ENCODE measurements at regions not wholly inside any gene's neighbourhood (a gene's known extent, or its start where the extent isn't known, plus 50 kb on each side); places are given as distances from the start of the nearest gene placed in this dataset.
A peak's percentile ranks its signal among the peaks of the same experiment; 100 is the strongest.

DNA sequence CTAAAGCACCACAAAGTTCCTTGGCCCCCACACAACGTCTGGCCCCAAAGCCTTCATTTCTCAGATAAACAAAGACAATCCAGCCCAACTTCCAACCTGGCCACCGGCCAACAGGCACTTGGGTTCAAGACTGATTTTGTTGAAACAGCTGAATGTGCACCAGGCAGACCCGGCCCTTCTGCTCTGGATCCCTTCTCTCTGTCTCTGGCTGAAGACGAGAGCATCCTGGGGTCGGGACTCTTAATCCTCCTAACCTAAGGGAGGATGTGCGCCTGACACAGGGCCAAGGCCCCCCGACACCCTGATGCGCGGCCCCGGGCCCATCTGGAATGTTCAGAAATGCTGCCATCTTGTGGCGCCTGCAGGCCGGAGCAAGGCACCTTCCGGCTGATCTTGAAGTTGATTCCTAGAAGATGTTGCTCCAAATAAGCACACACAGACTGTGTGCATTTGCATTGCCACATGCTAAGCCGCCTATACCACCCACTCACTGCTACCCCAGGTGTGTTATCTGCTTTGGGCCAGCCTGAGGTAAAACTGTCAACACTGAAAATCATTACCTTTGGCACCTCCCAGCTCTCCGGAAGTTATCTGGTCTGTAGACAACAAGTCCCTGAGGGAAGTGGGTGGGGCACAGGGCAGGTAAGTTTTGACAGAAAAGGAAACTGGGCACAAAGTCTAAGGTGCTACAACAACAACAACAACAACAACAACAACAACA is 98.4 kb upstream of the HABP2 start:
- peak in 3 of 4 donors; percentile 14 to 31 (median 20) for DNase-seq (ENCODE audit: low read depth in 4 of 4, low spot score in 3 of 4)

DNA sequence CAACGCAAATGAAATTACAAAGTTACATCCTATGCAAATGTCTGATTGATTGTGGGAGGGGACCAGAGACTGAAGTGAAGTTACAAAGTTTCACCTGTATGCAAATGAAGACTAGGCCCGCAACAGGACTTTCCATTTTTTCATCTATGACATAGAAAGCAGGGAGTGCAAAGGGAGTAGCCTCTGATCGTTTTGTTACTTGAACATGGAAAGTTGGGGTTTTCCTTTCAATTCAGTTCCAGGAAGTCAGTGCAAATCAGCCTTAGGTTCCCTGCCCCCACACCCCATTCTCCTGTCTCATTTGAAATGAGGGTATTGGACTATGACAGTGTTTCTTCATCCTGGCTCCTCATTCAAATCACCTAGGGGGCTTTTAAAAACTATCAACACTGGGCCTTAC is 96.9 kb upstream of the HABP2 start:
- DNase-seq (ENCODE audit: low read depth in 4 of 4, low spot score in 3 of 4): no peak

DNA sequence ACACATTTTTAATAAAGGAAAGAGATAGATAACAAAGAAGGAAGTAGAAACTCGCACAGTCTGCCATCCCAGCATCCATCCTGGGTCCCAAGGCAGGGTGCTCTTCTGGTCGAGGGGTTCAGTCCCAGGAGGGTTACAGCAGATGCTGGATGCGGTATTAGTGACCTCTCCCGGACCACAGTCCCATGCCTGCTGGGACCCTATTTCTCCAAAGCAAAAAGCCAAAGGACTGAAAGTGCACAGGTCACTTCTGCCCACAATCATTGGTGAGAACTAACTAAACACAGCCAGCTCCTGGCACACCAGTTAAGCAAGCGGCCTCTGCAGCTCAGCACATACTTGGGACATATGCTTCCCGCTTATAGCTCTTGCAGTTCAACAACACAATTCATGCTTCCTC is 96.1 kb upstream of the HABP2 start:
- no peak for DNase-seq (ENCODE audit: low read depth in 4 of 4, low spot score in 3 of 4)

DNA sequence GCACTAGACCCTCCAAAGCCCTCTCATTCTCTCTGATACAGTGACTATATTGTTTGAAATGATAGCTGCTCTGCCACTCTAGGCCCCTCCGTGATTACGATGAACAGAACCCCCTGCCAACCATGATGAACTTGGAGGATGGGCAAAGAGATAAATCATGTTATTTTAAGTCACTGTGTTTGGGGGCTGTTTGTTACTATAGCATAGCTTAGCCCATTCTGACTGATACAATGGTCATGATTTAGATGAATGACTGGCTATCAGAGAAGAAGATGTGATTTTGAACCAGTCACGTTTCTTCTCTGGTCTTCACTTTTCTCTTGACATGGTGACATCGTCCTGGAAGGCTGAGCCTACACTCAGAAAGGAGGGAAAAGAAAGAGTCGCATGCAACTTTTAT is 95.4 kb upstream of the HABP2 start:
- no peak for DNase-seq (ENCODE audit: low read depth in 4 of 4, low spot score in 3 of 4)

DNA sequence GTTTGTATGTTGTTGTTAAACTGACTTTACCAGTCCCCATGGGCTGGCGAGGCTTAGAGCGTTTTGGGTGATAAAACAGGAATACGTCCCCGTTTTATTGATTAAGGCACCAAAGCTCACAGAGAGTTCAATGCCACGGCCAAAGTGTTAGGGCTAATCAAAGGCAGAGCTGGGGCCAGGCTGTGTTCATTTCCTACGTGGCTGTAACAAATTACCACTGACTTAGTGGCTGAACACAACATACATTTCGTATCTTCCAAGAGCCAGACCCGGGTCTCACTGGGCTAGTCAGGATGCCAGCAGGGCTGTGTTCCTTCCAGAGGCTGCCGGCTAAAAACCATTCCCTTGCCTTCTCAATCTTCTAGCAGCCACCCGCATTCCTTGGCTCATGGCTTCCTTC is 94.4 kb upstream of the HABP2 start:
- DNase-seq (ENCODE audit: low read depth in 4 of 4, low spot score in 3 of 4): no peak

DNA sequence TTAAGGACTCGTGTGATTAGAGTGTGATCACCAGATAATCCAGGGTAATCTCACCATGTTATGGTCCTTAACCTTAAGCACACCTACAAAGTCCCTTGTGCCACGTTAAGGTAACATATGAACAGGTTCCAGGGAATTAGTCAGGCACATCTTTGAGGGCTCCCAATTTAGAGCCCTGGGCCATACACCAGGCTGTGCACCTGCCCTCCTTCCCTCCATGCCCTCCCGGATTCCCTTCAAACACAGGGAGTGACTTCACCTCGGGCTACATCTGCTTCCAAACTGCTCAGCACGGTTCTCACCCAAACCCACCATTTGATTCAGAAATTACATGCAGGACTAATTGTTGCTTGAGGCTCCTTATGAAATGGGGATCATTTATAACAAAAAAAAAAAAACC is 93.9 kb upstream of the HABP2 start:
- no peak for DNase-seq (ENCODE audit: low read depth in 4 of 4, low spot score in 3 of 4)

DNA sequence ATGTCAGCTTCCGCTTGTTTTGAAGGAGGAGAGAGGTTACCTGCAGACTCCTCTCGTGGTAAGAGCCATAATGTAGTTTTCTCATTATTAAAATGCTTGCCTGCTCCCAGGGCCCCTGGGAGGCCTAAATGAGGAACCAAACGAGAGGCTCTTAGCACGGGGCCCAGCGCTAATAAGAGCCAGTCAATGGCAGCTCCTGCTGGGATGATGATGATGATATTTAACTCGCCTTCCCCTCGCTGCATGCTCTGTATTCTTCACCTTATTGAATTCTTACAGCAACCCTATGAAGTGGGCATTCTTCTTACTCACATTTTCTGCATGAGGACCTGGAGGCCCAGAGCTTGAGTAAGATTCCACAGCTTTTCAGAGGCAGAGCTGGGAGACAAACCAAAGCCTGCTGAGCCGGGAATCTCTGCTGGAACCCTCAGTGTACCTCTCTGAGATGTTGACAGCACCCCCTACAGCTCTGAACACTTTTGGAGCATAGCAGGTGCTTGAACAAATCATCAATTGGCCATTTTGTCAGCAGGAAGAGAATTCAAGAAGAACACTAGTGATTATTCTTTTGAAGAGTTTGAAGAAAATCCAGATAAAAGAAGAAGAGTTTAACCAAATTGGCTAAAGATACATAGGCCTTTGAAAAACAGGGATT is 93.1 kb upstream of the HABP2 start:
- no peak for DNase-seq (ENCODE audit: low read depth in 4 of 4, low spot score in 3 of 4)

DNA sequence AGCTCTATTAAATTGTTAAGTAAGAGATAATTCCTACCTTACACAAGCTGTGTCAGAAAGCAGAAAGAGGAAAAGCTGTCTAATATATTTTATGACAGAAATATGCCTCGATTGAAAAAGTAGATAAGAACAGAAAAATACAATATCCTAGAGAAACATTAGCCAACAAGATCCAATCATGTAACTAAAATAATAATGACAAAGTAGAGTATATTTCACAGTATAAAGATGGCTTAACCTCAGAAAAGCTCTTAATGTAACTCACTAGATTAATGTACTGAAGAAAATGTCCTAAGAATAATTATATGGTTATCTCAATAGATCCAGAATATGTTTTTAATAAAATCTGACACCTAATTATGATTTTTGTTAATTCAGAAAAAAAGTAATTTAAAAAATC is 89.8 kb upstream of the HABP2 start:
- no peak for DNase-seq (ENCODE audit: low read depth in 4 of 4, low spot score in 3 of 4)

DNA sequence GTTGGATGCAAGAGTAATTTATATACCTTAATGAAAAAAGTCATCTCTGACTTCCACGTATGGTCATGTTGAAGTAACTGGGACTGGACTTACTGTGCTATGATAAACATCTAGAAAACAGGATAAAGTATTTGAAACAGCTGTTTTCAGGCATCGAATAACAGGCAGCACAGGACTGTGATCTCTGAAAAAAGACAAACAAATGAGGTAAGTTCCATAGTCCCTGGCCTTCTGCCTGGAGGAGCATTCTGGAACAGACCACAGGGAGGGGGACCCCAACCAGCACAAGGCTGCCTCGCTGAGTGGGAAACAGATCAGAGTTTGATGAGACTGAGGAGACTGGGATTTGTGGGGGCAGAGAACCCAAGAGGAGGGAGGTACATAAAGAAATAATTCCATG is 89.1 kb upstream of the HABP2 start:
- no peak for DNase-seq (ENCODE audit: low read depth in 4 of 4, low spot score in 3 of 4)

DNA sequence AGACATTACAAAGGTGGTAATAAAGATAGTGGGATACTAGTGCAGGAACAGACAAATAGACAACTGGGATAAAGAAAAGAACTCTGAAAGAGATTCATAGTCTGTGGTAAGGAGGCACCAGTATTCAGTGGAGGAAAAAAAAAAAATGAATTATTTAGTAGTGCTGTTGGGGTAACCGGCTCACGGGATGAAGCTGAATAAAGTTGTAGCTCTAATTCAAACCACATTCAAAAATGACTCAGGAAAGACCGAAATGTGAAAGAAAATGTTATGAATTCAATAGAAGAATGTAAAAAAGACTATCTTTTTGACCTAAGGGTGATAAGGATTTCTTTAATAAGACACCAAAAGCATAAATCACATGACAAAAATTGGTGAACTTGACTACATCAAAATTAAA is 83.1 kb upstream of the HABP2 start:
- no peak for DNase-seq (ENCODE audit: low read depth in 4 of 4, low spot score in 3 of 4)

DNA sequence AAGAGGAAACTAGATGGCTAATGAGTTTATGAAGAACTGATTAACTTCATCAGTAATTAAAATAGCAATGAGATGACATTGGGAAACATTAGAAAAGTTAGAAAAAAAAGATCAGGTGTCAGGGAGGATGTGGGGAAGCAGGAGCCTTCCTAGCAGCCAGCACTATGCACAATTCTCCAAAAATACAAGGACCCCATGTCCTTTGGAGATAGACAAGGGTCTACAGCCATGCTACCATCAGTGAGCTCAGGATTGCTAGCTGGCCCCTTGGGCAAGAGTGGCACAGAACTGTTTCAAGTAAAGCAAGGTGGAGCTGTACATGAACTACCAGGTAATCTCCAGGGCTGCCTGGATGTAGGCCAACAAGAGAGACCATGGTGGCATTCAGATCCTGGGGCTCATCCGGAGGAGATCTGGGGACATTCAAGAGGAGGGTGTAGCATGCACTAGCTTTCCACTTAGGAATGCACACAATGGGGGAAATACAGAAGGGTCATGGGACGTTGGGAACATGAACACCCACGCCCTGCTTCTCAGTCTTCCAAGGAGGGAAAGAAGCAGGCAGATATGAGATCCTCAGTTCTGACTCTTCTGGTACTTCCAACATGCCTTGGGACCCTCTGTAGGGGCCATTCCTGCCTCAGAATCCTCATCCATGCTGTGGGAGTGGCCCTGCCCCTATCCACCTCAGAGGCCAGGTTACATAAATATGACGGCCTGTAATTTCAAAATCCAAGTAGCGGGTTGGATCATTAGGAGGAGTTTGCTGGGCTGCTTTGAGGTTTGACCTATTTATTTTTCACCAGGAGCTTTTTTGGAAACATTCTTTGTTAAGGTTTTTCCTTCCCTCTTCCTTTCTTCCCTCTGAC is 82.2 kb upstream of the HABP2 start:
- DNase-seq (ENCODE audit: low read depth in 4 of 4, low spot score in 3 of 4): no peak

DNA sequence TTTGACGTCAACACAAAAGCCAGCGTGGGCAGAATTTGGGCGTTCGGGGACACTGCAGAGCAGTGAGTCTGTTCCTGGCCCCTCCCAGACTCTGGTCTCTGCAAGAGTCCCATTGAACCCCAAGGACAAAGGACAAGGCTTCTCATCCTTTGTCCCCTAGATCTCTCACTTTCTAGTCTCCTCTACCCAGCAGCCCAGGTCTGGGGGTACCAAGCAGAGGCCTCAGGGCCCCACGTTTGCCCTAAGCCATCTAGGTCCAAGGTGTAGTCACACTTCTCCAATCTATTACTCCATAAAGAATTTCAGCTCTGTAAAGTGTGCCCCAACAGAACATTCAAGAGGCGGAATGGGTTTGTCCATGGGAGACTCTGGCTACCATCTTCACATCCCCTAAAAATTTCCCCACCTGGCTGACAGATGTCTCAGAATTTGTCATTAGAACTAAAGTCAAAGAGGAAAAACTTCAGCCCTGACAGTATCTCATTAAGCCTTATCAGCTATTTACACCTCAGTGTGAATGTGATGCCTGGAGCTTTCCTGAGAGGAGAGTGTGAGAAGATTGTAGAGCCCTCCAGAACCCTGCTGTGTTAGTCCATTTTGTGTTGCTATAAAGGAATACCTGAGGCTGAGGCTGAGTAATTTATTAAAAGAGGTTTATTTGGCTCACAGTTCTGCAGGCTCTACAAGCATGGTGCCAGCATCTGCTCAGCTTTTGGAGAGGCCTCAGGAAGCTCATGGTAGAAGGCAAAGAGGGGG is 81.4 kb upstream of the HABP2 start:
- no peak for DNase-seq (ENCODE audit: low read depth in 4 of 4, low spot score in 3 of 4)

DNA sequence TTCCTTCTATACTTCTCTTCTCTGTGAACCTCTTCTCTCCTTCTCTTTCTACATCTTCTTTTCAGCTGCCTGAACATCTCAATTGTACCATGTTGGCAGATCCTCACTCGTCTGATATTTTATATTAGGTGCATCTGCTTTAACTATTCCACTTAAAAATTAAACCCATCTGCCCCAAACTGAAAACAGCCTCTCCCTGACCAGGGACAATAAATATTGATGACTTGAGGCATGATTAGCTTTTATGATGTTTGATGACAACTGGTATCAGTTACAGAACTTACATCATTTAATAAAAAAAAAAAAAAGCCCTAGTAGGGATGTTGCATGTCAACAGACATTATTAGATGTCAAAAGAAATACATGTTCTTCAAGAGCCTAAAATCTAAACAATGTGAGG is 79.8 kb upstream of the HABP2 start:
- DNase-seq (ENCODE audit: low read depth in 4 of 4, low spot score in 3 of 4): no peak

DNA sequence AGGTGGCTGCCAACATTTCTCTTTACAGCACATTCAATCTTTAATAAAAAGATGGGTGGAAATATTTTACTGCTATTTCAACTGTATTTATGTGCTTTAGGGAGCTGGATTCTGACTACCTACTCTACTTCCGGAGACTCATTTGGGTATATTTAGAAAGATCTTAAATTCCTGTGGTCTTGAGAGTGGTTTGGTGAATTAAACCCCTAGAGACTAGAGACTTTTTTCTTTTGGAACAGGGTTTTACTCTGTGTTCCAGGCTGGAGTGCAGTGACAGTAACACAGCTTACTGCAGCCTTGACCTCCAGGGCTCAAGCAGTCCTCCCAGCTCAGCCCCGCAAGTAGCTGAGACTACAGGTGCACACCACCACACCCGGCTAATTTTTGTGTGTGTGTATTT is 79.0 kb upstream of the HABP2 start:
- no peak for DNase-seq (ENCODE audit: low read depth in 4 of 4, low spot score in 3 of 4)

DNA sequence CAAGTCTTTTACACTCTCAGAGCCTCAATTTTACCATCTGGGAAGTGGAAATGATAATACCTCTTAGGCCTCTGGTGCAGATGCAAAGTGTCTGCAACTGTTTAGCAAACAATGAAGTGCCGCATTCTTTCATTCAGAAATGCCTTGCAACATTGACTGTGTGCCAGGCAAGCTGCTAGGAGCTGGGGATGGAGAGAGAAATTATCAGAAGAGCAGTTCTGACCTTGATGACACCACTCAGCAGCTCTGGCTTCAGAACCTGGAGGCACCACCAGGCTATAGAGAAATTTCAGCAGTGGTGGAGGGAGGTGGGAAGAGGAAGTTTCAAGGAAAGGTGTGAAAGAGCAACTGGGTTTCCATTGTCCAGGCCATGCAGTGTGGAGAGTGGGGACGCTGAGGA is 78.1 kb upstream of the HABP2 start:
- DNase-seq (ENCODE audit: low read depth in 4 of 4, low spot score in 3 of 4): no peak

DNA sequence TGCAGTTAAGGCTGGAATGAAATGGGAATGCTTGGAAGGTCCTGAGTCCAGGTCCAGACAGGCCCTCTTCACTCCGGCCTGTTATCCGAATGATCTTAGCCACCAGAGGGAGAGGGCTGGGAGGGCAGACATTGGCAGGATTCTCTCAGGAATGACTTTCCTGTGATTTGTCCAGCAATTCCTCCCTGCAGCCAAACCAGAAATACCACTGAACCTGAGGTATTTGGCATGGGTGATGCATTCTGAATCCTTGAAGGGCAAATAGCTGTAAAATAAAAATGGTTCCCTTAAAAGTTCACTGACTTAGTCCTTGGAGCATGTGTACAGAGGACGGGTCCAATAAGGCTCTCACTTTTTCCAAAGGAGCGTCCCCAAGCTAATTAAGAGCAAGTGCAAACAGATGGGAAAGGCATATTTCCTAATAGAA is 77.5 kb upstream of the HABP2 start:
- no peak for DNase-seq (ENCODE audit: low read depth in 4 of 4, low spot score in 3 of 4)

DNA sequence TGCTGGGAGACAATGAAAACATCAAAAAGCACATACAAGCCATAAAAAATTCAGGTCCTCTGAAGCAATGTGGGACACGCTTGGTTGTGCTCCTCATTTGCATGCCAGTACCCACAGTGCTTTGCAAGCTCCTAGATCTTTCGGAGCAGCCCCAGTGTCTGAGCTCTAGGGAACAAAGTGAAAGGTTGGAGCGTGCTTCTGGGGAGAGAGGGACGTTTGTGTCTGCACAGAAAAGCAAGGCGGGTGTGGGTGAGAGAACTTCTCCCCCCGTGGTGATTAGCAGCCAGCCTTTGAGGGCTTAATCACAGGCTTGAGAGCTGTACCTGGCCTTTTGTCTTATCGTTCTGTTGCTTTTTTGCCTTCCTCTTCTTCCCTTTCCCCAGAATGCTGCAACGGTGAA is 76.7 kb upstream of the HABP2 start:
- no peak for DNase-seq (ENCODE audit: low read depth in 4 of 4, low spot score in 3 of 4)

DNA sequence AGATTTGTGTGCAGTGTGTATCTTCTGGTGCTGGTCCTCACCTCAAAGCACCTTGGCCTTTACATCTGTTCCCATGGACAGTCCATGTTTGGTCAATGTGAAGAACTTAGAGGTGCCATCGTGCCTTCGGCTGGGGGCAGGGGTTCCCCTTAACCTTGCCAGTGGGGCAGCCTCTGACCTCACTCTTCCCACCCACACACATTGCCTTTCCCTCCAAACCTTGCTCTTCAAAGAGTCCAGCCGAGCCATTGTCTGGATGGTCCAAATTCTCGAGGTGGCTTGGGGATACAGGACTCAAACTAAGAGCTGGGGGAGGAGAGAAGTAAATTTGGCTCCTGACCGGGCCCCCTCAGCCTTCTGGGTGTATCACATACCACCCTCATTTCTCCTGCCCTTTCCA is 76.2 kb upstream of the HABP2 start:
- DNase-seq (ENCODE audit: low read depth in 4 of 4, low spot score in 3 of 4): no peak

DNA sequence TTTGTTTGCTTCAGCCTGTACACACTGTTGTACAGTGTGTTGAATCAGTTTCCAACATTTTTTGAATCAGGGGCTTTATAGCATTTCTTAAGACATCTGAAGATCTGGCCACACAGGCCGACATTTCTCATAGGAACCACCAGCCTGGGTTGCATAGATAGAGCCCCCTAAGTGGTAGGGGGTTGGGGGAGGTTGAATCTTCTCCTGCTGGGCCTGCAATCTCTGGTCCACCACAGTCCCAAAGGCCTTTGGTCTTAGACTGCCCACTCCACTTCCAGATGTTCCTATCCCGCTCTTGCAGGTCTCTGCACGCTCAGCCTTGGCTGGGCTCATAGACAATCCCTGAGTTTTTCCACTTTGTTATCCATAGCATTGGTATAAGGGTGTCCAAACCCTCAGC is 75.4 kb upstream of the HABP2 start:
- no peak for DNase-seq (ENCODE audit: low read depth in 4 of 4, low spot score in 3 of 4)

DNA sequence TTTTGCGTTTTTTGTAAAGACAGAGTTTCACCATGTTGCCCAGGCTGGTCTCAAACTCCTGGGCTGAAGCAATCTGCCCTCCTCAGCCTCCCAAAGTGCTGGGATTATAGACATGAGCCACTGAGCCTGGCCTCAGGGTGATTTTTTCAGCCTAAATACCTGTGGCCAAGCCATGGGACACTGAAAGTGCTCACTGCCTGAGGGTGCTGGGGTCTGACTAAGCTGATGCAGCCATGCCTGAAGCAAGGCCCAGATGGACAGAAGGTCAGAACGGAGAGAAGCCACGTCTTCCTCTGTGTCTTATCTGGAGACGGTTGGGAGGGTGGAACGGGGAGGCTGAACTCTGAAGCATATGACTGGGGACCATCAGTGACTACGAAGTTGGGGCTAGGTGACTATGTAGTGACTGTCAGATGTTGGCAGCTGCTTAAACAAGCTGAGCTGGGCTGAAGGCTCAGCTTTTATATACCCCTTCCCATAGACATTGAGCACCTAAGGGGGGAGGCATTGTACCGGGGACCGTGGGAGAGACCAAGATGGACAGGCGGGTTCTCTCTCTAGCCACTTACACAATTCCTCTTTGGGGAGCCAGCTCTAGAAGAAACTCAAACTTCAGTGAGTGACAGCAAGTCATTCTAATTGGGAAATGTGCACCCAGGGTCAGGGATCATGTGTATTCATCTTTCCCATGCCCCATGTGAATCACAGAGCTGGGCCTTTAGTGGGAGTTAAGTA is 73.3 kb upstream of the HABP2 start:
- DNase-seq (ENCODE audit: low read depth in 4 of 4, low spot score in 3 of 4): no peak

DNA sequence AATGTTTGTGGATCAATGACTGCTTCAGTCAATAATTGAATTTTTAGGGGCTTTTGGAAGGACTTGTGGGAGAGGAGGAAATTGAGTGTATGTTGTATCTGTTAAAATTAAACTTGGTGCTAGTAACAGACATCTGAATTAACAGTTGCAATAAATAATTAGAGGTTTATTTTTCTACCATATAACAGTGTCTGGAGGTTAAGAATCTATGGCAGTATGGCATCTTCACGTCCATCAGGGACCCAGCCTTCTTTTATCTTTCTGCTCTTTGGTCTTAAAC is 72.8 kb upstream of the HABP2 start:
- DNase-seq (ENCODE audit: low read depth in 4 of 4, low spot score in 3 of 4): no peak

All from left renal pelvis (tissue), 4 donors.